ENCODE measurements at regions not wholly inside any gene's neighbourhood (a gene's known extent, or its start where the extent isn't known, plus 50 kb on each side); places are given as distances from the start of the nearest gene placed in this dataset.

GRCh38 chr2:59308108-59308507, 1067.0 kb upstream of the FANCL start:
- no peak overlapping the region for H3K27ac ChIP-seq
- H3K9me3 ChIP-seq: no peaks in the 10 kb centered on the region
- no peak overlapping the region for H3K4me3 ChIP-seq
- intact Hi-C loops (cut with DNase I; ENCODE audit: low total_unique reads): no loop called here
- DNase-seq (ENCODE audit: low spot score in 2 of 2): no peak
- H3K36me3 ChIP-seq: no peaks in the 10 kb centered on the region
- H3K4me1 ChIP-seq: no peaks in the 10 kb centered on the region
- no peaks in the 10 kb centered on the region for H3K27me3 ChIP-seq
- TF ChIP-seq POLR2A (IDR thresholded peaks at IDR 0.05) (no peak), POLR2AphosphoS5 (IDR thresholded peaks at IDR 0.05) (no peak), CTCF (IDR thresholded peaks at IDR 0.05) (no peak)

GRCh38 chr2:59307196-59307595, 1066.1 kb upstream of the FANCL start:
- Histone ChIP-seq H3K27me3 (no peaks in the 10 kb centered on the region), H3K27ac (no peak overlapping the region), H3K36me3 (no peaks in the 10 kb centered on the region), H3K4me1 (no peaks in the 10 kb centered on the region), H3K9me3 (no peaks in the 10 kb centered on the region), H3K4me3 (no peak overlapping the region)
- TF ChIP-seq CTCF (IDR thresholded peaks at IDR 0.05): no peak
- no peak for TF ChIP-seq POLR2A (IDR thresholded peaks at IDR 0.05)
- no peak for TF ChIP-seq POLR2AphosphoS5 (IDR thresholded peaks at IDR 0.05)
- intact Hi-C loops (cut with DNase I; ENCODE audit: low total_unique reads): no loop called here
- DNase-seq (ENCODE audit: low spot score in 2 of 2): no peak

- Histone ChIP-seq H3K4me1 (no peaks in the 10 kb centered on the region), H3K36me3 (no peaks in the 10 kb centered on the region), H3K4me3 (no peak overlapping the region), H3K27ac (no peak overlapping the region), H3K27me3 (no peaks in the 10 kb centered on the region), H3K9me3 (no peaks in the 10 kb centered on the region)
- TF ChIP-seq POLR2AphosphoS5 (IDR thresholded peaks at IDR 0.05): no peak
- DNase-seq (ENCODE audit: low spot score in 2 of 2): no peak
- intact Hi-C loops (cut with DNase I; ENCODE audit: low total_unique reads): loop anchor here (1.0 kb wide), 1 partner anchor 20 kb away; no protein-coding TSS in a partner anchor
These were observed 1062.1 kb upstream of the FANCL start for GRCh38 chr2:59303272-59303671.

GRCh38 chr2:59302683-59303082, 1061.6 kb upstream of the FANCL start:
- TF ChIP-seq POLR2A (IDR thresholded peaks at IDR 0.05) (no peak), CTCF (IDR thresholded peaks at IDR 0.05) (no peak), POLR2AphosphoS5 (IDR thresholded peaks at IDR 0.05) (no peak)
- DNase-seq (ENCODE audit: low spot score in 2 of 2): no peak
- H3K36me3 ChIP-seq: no peaks in the 10 kb centered on the region
- intact Hi-C loops (cut with DNase I; ENCODE audit: low total_unique reads): loop anchor here (1.0 kb wide), 1 partner anchor 21 kb away; no protein-coding TSS in a partner anchor
- H3K4me3 ChIP-seq: no peak overlapping the region
- no peaks in the 10 kb centered on the region for H3K27me3 ChIP-seq
- no peak overlapping the region for H3K27ac ChIP-seq
- no peaks in the 10 kb centered on the region for H3K9me3 ChIP-seq
- no peaks in the 10 kb centered on the region for H3K4me1 ChIP-seq

GRCh38 chr2:59301466-59302402, 1060.6 kb upstream of the FANCL start:
- TF ChIP-seq POLR2AphosphoS5 (IDR thresholded peaks at IDR 0.05) (peak in 1 of 3 donors; percentile 30), POLR2A (IDR thresholded peaks at IDR 0.05) (no peak), CTCF (IDR thresholded peaks at IDR 0.05) (peak in 2 of 3 donors; percentile 54 to 78)
- intact Hi-C loops (cut with DNase I; ENCODE audit: low total_unique reads): no loop called here
- Histone ChIP-seq H3K4me1 (no peaks in the 10 kb centered on the region), H3K36me3 (no peaks in the 10 kb centered on the region), H3K9me3 (no peaks in the 10 kb centered on the region), H3K4me3 (no peak overlapping the region), H3K27me3 (no peaks in the 10 kb centered on the region), H3K27ac (peak overlapping the region in 1 of 2 donors; percentile 12)
- peak in 1 of 2 donors; percentile 42 for DNase-seq (ENCODE audit: low spot score in 2 of 2)
